ENCODE measurements at regions not wholly inside any gene's neighbourhood (a gene's known extent, or its start where the extent isn't known, plus 50 kb on each side); places are given as distances from the start of the nearest gene placed in this dataset.
A peak's percentile ranks its signal among the peaks of the same experiment; 100 is the strongest.
"Not testable (repeated sequence)": the region's sequence is repeated elsewhere in the genome, so short reads cannot be mapped to it uniquely, and the experiment has no call there.

- no peak for DNase-seq (ENCODE audit: low read depth, low spot score)
- H3K27ac ChIP-seq: no peak overlapping the region
Measured at GRCh38 chr12:67716817-67717216, 68.3 kb downstream of the DYRK2 start.

- DNase-seq (ENCODE audit: low read depth, low spot score): not testable (repeated sequence)
Measured at GRCh38 chr12:67719303-67719702, 70.8 kb downstream of the DYRK2 start.

GRCh38 chr12:67720351-67720856 lies 71.9 kb downstream of the DYRK2 start:
- DNase-seq (ENCODE audit: low read depth, low spot score): no peak
- H3K27ac ChIP-seq: no peak overlapping the region

More at GRCh38 chr12:67719303-67719702, 70.8 kb downstream of the DYRK2 start:
- H3K27ac ChIP-seq: not testable (repeated sequence)

- DNase-seq (ENCODE audit: low read depth, low spot score): no peak
- no peak overlapping the region for H3K27ac ChIP-seq
Measured at GRCh38 chr12:67721248-67721647, 72.7 kb downstream of the DYRK2 start.

GRCh38 chr12:67722296-67722695 lies 73.8 kb downstream of the DYRK2 start:
- H3K27ac ChIP-seq: no peak overlapping the region
- no peak for DNase-seq (ENCODE audit: low read depth, low spot score)

- DNase-seq (ENCODE audit: low read depth, low spot score): no peak
- H3K27ac ChIP-seq: no peak overlapping the region
Measured at GRCh38 chr12:67726868-67727267, 78.3 kb downstream of the DYRK2 start.

GRCh38 chr12:67727702-67728666 lies 79.4 kb downstream of the DYRK2 start:
- DNase-seq (ENCODE audit: low read depth, low spot score): no peak
- H3K27ac ChIP-seq: no peak overlapping the region

GRCh38 chr12:67732857-67733256 lies 84.3 kb downstream of the DYRK2 start:
- no peak for DNase-seq (ENCODE audit: low read depth, low spot score)
- H3K27ac ChIP-seq: no peak overlapping the region

GRCh38 chr12:67735868-67736267 lies 87.3 kb downstream of the DYRK2 start:
- no peak for DNase-seq (ENCODE audit: low read depth, low spot score)

GRCh38 chr12:67740711-67741110 lies 92.2 kb downstream of the DYRK2 start:
- no peak overlapping the region for H3K27ac ChIP-seq
- DNase-seq (ENCODE audit: low read depth, low spot score): no peak

More at GRCh38 chr12:67735868-67736267, 87.3 kb downstream of the DYRK2 start:
- H3K27ac ChIP-seq: no peak overlapping the region

GRCh38 chr12:67741270-67741669 lies 92.7 kb downstream of the DYRK2 start:
- no peak for DNase-seq (ENCODE audit: low read depth, low spot score)
- H3K27ac ChIP-seq: no peak overlapping the region

GRCh38 chr12:67742461-67742860 lies 93.9 kb downstream of the DYRK2 start:
- DNase-seq (ENCODE audit: low read depth, low spot score): no peak
- H3K27ac ChIP-seq: no peak overlapping the region

GRCh38 chr12:67747869-67748742 lies 99.6 kb downstream of the DYRK2 start:
- peak overlapping the region; percentile 72 for H3K27ac ChIP-seq
- DNase-seq (ENCODE audit: low read depth, low spot score): no peak

GRCh38 chr12:67748743-67749040 lies 100.1 kb downstream of the DYRK2 start:
- peak; percentile 40 for DNase-seq (ENCODE audit: low read depth, low spot score)
- peak overlapping the region; percentile 72 for H3K27ac ChIP-seq

- no peak for DNase-seq (ENCODE audit: low read depth, low spot score)
- H3K27ac ChIP-seq: no peak overlapping the region
Measured at GRCh38 chr12:67750513-67751183, 102.1 kb downstream of the DYRK2 start.

- H3K27ac ChIP-seq: no peak overlapping the region
- DNase-seq (ENCODE audit: low read depth, low spot score): no peak
Measured at GRCh38 chr12:67751381-67751928, 102.9 kb downstream of the DYRK2 start.

- H3K27ac ChIP-seq: no peak overlapping the region
- no peak for DNase-seq (ENCODE audit: low read depth, low spot score)
Measured at GRCh38 chr12:67752226-67752732, 103.7 kb downstream of the DYRK2 start.

GRCh38 chr12:67754933-67755697 lies 106.6 kb downstream of the DYRK2 start:
- DNase-seq (ENCODE audit: low read depth, low spot score): no peak
- H3K27ac ChIP-seq: no peak overlapping the region

GRCh38 chr12:67757651-67758050 lies 109.1 kb downstream of the DYRK2 start:
- H3K27ac ChIP-seq: no peak overlapping the region
- DNase-seq (ENCODE audit: low read depth, low spot score): no peak

Measured in epithelial cell of prostate (primary cell).